B cell (primary cell): ENCODE measurements at regions not wholly inside any gene's neighbourhood (a gene's known extent, or its start where the extent isn't known, plus 50 kb on each side); places are given as distances from the start of the nearest gene placed in this dataset.

Experiments
- ATAC-seq: fragments of 200-7000 bp; cut with Tn5 transposase; one replicate; pipeline ENCODE4 v1.10.0; 2021; ENCODE audit warnings: low read depth, mild to moderate bottlenecking, moderate number of reproducible peaks, moderate library complexity
- CTCF ChIA-PET: fragments of 350-600 bp; sonication (Branson Sonifier 250); formaldehyde crosslinking; loops from one replicate; lab custom pipeline; 2021; ENCODE audit warnings: antibody characterized with exemption, inconsistent platforms; lab: Charles Lee
- POLR2A ChIA-PET: fragments of 350-600 bp; sonication (Branson Sonifier 250); formaldehyde crosslinking; loops from one replicate; lab custom pipeline; 2021; ENCODE audit warnings: antibody characterized with exemption; lab: Charles Lee
- DNase-seq: peaks from one replicate; pipeline ENCODE4 v3.0.0; 2013
- H2AFZ ChIP-seq: 2 replicates; pipeline ENCODE4 v1.6.1; 2012; ENCODE audit warnings: mild to moderate bottlenecking, low read depth, low read length; ENCODE audit not compliant: insufficient read depth, poor library complexity, severe bottlenecking
- H3K27ac ChIP-seq, 2 donors: 1 replicate in 1 of 2; 2 replicates in 1 of 2; pipeline ENCODE4 v1.5.1; 2012 to 2013; ENCODE audit warnings: low read length in 2 of 2, mild to moderate bottlenecking in 2 of 2, moderate library complexity in 1 of 2
- H3K27me3 ChIP-seq, 4 experiments: fragments of 200-600 bp in 1 of 4; sonication (generic) in 1 of 4; replicated peaks in 1 of 4; 1 replicate in 2 of 4; 2 replicates in 2 of 4; pipeline versions ENCODE4 v1.6.1 to v1.7.0; 2013 to 2016; ENCODE audit warnings: low read length in 3 of 4, mild to moderate bottlenecking in 2 of 4, mixed read lengths in 1 of 4, moderate library complexity in 1 of 4; ENCODE audit not compliant: insufficient read depth in 4 of 4, control insufficient read depth in 3 of 4; ENCODE audit errors: control extremely low read depth in 1 of 4
- H3K36me3 ChIP-seq, 2 experiments: replicated peaks in 1 of 2; 1 replicate in 1 of 2; 2 replicates in 1 of 2; pipeline versions ENCODE4 v1.6.1 to v1.7.1; 2013; ENCODE audit warnings: low read length in 1 of 2; ENCODE audit not compliant: insufficient read depth in 2 of 2, control insufficient read depth in 1 of 2; ENCODE audit errors: control extremely low read depth in 1 of 2, extremely low read depth in 1 of 2
- H3K4me1 ChIP-seq, 2 donors: fragments of 200-600 bp in 1 of 2; sonication (generic) in 1 of 2; 1 replicate in 1 of 2; 2 replicates in 1 of 2; pipeline versions ENCODE4 v1.5.1 to v1.6.1; 2013 to 2017; ENCODE audit warnings: low read length in 2 of 2; ENCODE audit not compliant: control insufficient read depth in 2 of 2, insufficient read depth in 2 of 2
- H3K4me2 ChIP-seq: replicated peaks from 2 replicates; pipeline ENCODE3; 2012; ENCODE audit warnings: mild to moderate bottlenecking, low read depth, low read length; ENCODE audit not compliant: poor library complexity, severe bottlenecking
- H3K4me3 ChIP-seq, 5 experiments: fragments of 200-600 bp in 1 of 5; sonication (generic) in 1 of 5; 1 replicate in 3 of 5; 2 replicates in 2 of 5; pipeline versions ENCODE4 v1.5.1 to v1.7.0; 2011 to 2016; ENCODE audit warnings: low read length in 4 of 5, mild to moderate bottlenecking in 4 of 5, low read depth in 2 of 5, control low read depth in 1 of 5, moderate library complexity in 1 of 5; ENCODE audit not compliant: insufficient read depth in 1 of 5; ENCODE audit errors: control extremely low read depth in 1 of 5, extremely low read depth in 1 of 5
- H3K79me2 ChIP-seq: fragments of 200-600 bp; sonication (generic); one replicate; pipeline ENCODE4 v1.6.0; 2016; ENCODE audit warnings: low read length; ENCODE audit not compliant: control insufficient read depth, insufficient read depth
- H3K9ac ChIP-seq: fragments of 200-600 bp; sonication (generic); 2 replicates; pipeline ENCODE4 v1.6.1; 2017; ENCODE audit warnings: mild to moderate bottlenecking, low read length, moderate library complexity
- H3K9me3 ChIP-seq, 3 donors: one replicate each; pipeline versions ENCODE4 v1.6.1 to v1.7.1; 2013; ENCODE audit warnings: low read length in 2 of 3; ENCODE audit not compliant: control insufficient read depth in 2 of 3, insufficient read depth in 1 of 3; ENCODE audit errors: control extremely low read depth in 1 of 3
- H4K20me1 ChIP-seq: 2 replicates; pipeline ENCODE4 v1.6.0; 2012; ENCODE audit warnings: mild to moderate bottlenecking, low read length; ENCODE audit not compliant: insufficient read depth, control insufficient read depth, poor library complexity, severe bottlenecking
- H3K27ac Mint-ChIP-seq: one replicate; pipeline ENCODE4 v1.8.0; 2021; ENCODE audit warnings: mixed read lengths
- H3K27me3 Mint-ChIP-seq: one replicate; pipeline ENCODE4 v1.8.0; 2021; ENCODE audit warnings: mixed read lengths
- H3K4me1 Mint-ChIP-seq: one replicate; pipeline ENCODE4 v1.8.0; 2021; ENCODE audit warnings: mixed read lengths
- H3K4me3 Mint-ChIP-seq: one replicate; pipeline ENCODE4 v1.8.0; 2021; ENCODE audit warnings: mixed read lengths
- H3K9me3 Mint-ChIP-seq: one replicate; pipeline ENCODE4 v1.8.0; 2022; ENCODE audit warnings: mixed read lengths; ENCODE audit not compliant: insufficient read depth
- EZH2 ChIP-seq: IDR thresholded peaks from 2 replicates; pipeline ENCODE4 v1.6.1; 2012; ENCODE audit warnings: borderline replicate concordance, low read depth, mild to moderate bottlenecking, moderate library complexity, low read length; ENCODE audit not compliant: insufficient read depth, poor library complexity, severe bottlenecking
- WGBS: methylation state at CpG from one replicate; pipeline ENCODE4 v1.1.5; 2013; ENCODE audit warnings: missing lambda C conversion rate; ENCODE audit not compliant: insufficient coverage; 5-methylcytosine and 5-hydroxymethylcytosine counted together
- intact Hi-C: fragments of 100-400 bp; cut with micrococcal nuclease; formaldehyde crosslinking; loops from one replicate; pipeline ENCODE4 v1.10.0; 2022
- TF ChIP-seq, protein P1 (sequence below): fragments of 200-600 bp; IDR thresholded peaks from one replicate; pipeline ENCODE4 v1.8.0; 2022; ENCODE audit warnings: antibody characterized with exemption, mild to moderate bottlenecking

GRCh38 chr9:106600955-106601560 lies 261.9 kb upstream of the ZNF462 start:
- ChIA-PET POLR2A (no interaction called here), CTCF (no interaction called here)
- intact Hi-C loops: no loop called here
- no peak overlapping the region for H3K4me2 ChIP-seq
- H3K27ac ChIP-seq: no peak overlapping the region
- H3K79me2 ChIP-seq: no peaks in the 10 kb centered on the region
- no peaks in the 10 kb centered on the region for H3K9me3 ChIP-seq
- H3K36me3 ChIP-seq: no peaks in the 10 kb centered on the region
- H2AFZ ChIP-seq: no peak overlapping the region
- Mint-ChIP-seq H3K9me3 (peaks cover 2% of the 10 kb centered on the region), H3K4me1 (no peaks in the 10 kb centered on the region), H3K27ac (no peak overlapping the region), H3K27me3 (no peaks in the 10 kb centered on the region), H3K4me3 (no peak overlapping the region)
- TF ChIP-seq EZH2: no peak
- TF ChIP-seq, protein P1, sequence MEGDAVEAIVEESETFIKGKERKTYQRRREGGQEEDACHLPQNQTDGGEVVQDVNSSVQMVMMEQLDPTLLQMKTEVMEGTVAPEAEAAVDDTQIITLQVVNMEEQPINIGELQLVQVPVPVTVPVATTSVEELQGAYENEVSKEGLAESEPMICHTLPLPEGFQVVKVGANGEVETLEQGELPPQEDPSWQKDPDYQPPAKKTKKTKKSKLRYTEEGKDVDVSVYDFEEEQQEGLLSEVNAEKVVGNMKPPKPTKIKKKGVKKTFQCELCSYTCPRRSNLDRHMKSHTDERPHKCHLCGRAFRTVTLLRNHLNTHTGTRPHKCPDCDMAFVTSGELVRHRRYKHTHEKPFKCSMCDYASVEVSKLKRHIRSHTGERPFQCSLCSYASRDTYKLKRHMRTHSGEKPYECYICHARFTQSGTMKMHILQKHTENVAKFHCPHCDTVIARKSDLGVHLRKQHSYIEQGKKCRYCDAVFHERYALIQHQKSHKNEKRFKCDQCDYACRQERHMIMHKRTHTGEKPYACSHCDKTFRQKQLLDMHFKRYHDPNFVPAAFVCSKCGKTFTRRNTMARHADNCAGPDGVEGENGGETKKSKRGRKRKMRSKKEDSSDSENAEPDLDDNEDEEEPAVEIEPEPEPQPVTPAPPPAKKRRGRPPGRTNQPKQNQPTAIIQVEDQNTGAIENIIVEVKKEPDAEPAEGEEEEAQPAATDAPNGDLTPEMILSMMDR: no peak
- no peak for ATAC-seq
- no peak for DNase-seq
- H3K9ac ChIP-seq: no peak overlapping the region
- H3K4me1 ChIP-seq: no peaks in the 10 kb centered on the region
- H3K27me3 ChIP-seq: no peaks in the 10 kb centered on the region
- H4K20me1 ChIP-seq: no peaks in the 10 kb centered on the region
- 87% methylated on average over 2 of the region's 4 CpGs for WGBS
- H3K4me3 ChIP-seq: no peak overlapping the region

DNA sequence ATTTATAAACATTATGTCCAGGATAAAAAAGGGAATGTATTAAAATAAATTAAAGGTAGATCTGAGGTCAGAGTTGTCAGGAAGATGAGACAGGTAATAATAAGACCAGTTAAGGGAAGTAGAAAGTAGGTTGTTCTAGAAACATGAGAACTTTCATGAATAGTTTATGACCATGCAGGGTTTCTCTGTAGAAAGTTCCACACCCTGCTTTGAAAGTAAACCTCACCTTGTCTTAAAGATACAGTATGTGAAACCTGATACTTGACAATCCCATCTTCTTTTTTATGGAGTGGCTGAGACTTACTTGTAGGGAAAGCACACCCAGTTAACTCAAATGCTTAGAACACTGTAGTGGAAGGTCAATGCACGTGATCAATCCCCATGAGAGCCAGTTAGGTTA lies 260.6 kb upstream of the ZNF462 start:
- no peaks in the 10 kb centered on the region for H4K20me1 ChIP-seq
- H3K4me1 ChIP-seq: no peaks in the 10 kb centered on the region
- DNase-seq (no peak), ATAC-seq (no peak)
- WGBS: no CpG with 5 or more reads among the region's 1 CpG
- Mint-ChIP-seq H3K9me3 (peaks cover 2% of the 10 kb centered on the region), H3K27me3 (no peaks in the 10 kb centered on the region), H3K4me3 (no peak overlapping the region), H3K4me1 (no peaks in the 10 kb centered on the region), H3K27ac (no peak overlapping the region)
- ChIA-PET POLR2A (no interaction called here), CTCF (no interaction called here)
- H2AFZ ChIP-seq: no peak overlapping the region
- H3K4me2 ChIP-seq: no peak overlapping the region
- no peak overlapping the region for H3K27ac ChIP-seq
- intact Hi-C loops: no loop called here
- no peak overlapping the region for H3K9ac ChIP-seq
- no peaks in the 10 kb centered on the region for H3K27me3 ChIP-seq
- no peak overlapping the region for H3K4me3 ChIP-seq
- no peaks in the 10 kb centered on the region for H3K36me3 ChIP-seq
- TF ChIP-seq, protein P1: no peak
- no peak for TF ChIP-seq EZH2
- no peaks in the 10 kb centered on the region for H3K9me3 ChIP-seq
- no peaks in the 10 kb centered on the region for H3K79me2 ChIP-seq
